Body of pancreas (tissue), 4 donors: ENCODE measurements at regions not wholly inside any gene's neighbourhood (a gene's known extent, or its start where the extent isn't known, plus 50 kb on each side); places are given as distances from the start of the nearest gene placed in this dataset.

Source experiments
- ATAC-seq: fragments of 150-250 bp; one replicate; pipeline ENCODE4 v1.9.1; 2016
- DNase-seq, 4 donors: peaks; one replicate each; pipeline ENCODE4 v3.0.0-alpha.2; 2019
- H3K27ac ChIP-seq, 4 donors: fragments of 200-600 bp; sonication (generic); 1 replicate in 3 of 4; 2 replicates in 1 of 4; pipeline versions ENCODE4 v1.5.1 to v1.6.1; 2016 to 2019; ENCODE audit warnings: mild to moderate bottlenecking in 1 of 4, mixed read lengths in 1 of 4, moderate library complexity in 1 of 4
- H3K27me3 ChIP-seq, 2 donors: fragments of 200-600 bp; sonication (generic); one replicate each; pipeline ENCODE4 v1.6.0; 2016; ENCODE audit warnings: mild to moderate bottlenecking in 1 of 2
- H3K36me3 ChIP-seq, 2 donors: fragments of 200-600 bp; sonication (generic); replicated peaks in 1 of 2; 2 replicates each; pipeline ENCODE4 v1.5.1; 2016; ENCODE audit warnings: low read depth in 2 of 2; ENCODE audit not compliant: insufficient read depth in 1 of 2
- H3K4me1 ChIP-seq: fragments of 200-600 bp; sonication (generic); one replicate; pipeline ENCODE4 v1.6.0; 2016
- H3K4me3 ChIP-seq, 2 donors: fragments of 200-600 bp; sonication (generic); 1 replicate in 1 of 2; 2 replicates in 1 of 2; pipeline ENCODE4 v1.5.1; 2016 to 2019
- H3K9me3 ChIP-seq, 3 donors: fragments of 200-600 bp; sonication (generic); 1 replicate in 2 of 3; 2 replicates in 1 of 3; pipeline ENCODE4 v1.5.1; 2016
- POLR2A ChIP-seq, 3 donors: fragments of 450-650 bp; IDR thresholded peaks; one replicate each; pipeline ENCODE4 v1.6.1; 2016; ENCODE audit warnings: antibody characterized with exemption in 3 of 3, mild to moderate bottlenecking in 2 of 3
- WGBS, 2 donors: methylation state at CpG; one replicate each; pipeline ENCODE4 v1.1.5; 2017; 5-methylcytosine and 5-hydroxymethylcytosine counted together
- intact Hi-C: fragments of 100-400 bp; cut with DNase I; formaldehyde crosslinking; loops from one replicate; pipeline ENCODE4 v1.15.1; 2023
- TF ChIP-seq, protein P1 (sequence below), 7 experiments: fragments of 450-650 bp in 4 of 7; fragments of 200-600 bp in 3 of 7; sonication (generic) in 3 of 7; IDR thresholded peaks; one replicate each; pipeline ENCODE4 v1.5.1; 2016 to 2019; ENCODE audit warnings: antibody characterized with exemption in 7 of 7

GRCh38 chr7:69526570-69526969, 71.7 kb upstream of the AUTS2 start:
- ATAC-seq = no peak
- no peaks in the 10 kb centered on the region for H3K9me3 ChIP-seq
- no peak overlapping the region for H3K4me3 ChIP-seq
- intact Hi-C loops = no loop called here
- WGBS, 2 donors = 66 to 74% methylated on average over 5 of the region's 5 CpGs
- no peak for TF ChIP-seq POLR2A (IDR thresholded peaks at IDR 0.05)
- TF ChIP-seq, protein P1, sequence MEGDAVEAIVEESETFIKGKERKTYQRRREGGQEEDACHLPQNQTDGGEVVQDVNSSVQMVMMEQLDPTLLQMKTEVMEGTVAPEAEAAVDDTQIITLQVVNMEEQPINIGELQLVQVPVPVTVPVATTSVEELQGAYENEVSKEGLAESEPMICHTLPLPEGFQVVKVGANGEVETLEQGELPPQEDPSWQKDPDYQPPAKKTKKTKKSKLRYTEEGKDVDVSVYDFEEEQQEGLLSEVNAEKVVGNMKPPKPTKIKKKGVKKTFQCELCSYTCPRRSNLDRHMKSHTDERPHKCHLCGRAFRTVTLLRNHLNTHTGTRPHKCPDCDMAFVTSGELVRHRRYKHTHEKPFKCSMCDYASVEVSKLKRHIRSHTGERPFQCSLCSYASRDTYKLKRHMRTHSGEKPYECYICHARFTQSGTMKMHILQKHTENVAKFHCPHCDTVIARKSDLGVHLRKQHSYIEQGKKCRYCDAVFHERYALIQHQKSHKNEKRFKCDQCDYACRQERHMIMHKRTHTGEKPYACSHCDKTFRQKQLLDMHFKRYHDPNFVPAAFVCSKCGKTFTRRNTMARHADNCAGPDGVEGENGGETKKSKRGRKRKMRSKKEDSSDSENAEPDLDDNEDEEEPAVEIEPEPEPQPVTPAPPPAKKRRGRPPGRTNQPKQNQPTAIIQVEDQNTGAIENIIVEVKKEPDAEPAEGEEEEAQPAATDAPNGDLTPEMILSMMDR (IDR thresholded peaks at IDR 0.05) = no peak
- H3K27ac ChIP-seq = no peak overlapping the region
- no peaks in the 10 kb centered on the region for H3K36me3 ChIP-seq
- no peaks in the 10 kb centered on the region for H3K27me3 ChIP-seq
- H3K4me1 ChIP-seq = no peaks in the 10 kb centered on the region
- no peak for DNase-seq

DNA sequence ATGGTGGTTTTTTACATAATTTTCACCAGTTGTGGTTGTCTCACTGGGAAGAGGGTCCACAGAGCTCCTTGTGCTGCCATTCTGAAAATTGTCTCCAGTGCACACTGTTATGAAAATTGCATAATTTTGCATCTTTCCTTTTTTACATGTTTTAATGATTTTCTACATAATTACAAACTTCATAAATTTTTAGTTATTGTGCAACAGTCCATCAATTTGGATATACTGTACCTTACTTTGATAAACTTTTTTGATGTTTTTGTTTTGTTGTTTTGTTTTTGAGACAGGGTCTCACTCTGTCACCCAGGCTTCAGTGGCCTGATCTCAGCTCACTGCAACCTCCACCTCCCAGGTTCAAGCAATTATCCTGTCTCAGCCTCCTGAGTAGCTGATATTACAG, 70.6 kb upstream of the AUTS2 start:
- Histone ChIP-seq H3K27me3 (no peaks in the 10 kb centered on the region), H3K4me1 (no peaks in the 10 kb centered on the region), H3K4me3 (no peak overlapping the region), H3K27ac (no peak overlapping the region), H3K9me3 (no peaks in the 10 kb centered on the region), H3K36me3 (no peaks in the 10 kb centered on the region)
- no peak for ATAC-seq
- TF ChIP-seq POLR2A (IDR thresholded peaks at IDR 0.05) = no peak
- TF ChIP-seq, protein P1 (IDR thresholded peaks at IDR 0.05) = no peak
- intact Hi-C loops = no loop called here
- no peak for DNase-seq

- no peak overlapping the region for H3K4me3 ChIP-seq
Observed at GRCh38 chr7:69531050-69531449, 67.2 kb upstream of the AUTS2 start.

GRCh38 chr7:69534461-69535041, 63.7 kb upstream of the AUTS2 start:
- Histone ChIP-seq H3K27ac (no peak overlapping the region), H3K27me3 (no peaks in the 10 kb centered on the region), H3K4me3 (no peak overlapping the region), H3K36me3 (no peaks in the 10 kb centered on the region), H3K9me3 (no peaks in the 10 kb centered on the region), H3K4me1 (no peaks in the 10 kb centered on the region)
- ATAC-seq = no peak
- no peak for DNase-seq
- 45 to 61% methylated on average over 14 to 15 of the region's 15 CpGs for WGBS, 2 donors
- TF ChIP-seq, protein P1 (IDR thresholded peaks at IDR 0.05) = no peak
- no peak for TF ChIP-seq POLR2A (IDR thresholded peaks at IDR 0.05)
- intact Hi-C loops = no loop called here

More at GRCh38 chr7:69531050-69531449, 67.2 kb upstream of the AUTS2 start:
- Histone ChIP-seq H3K4me1 (no peaks in the 10 kb centered on the region), H3K36me3 (no peaks in the 10 kb centered on the region), H3K27ac (no peak overlapping the region), H3K9me3 (no peaks in the 10 kb centered on the region), H3K27me3 (no peaks in the 10 kb centered on the region)
- DNase-seq = no peak
- TF ChIP-seq, protein P1 (IDR thresholded peaks at IDR 0.05) = no peak
- no peak for TF ChIP-seq POLR2A (IDR thresholded peaks at IDR 0.05)
- intact Hi-C loops = no loop called here
- 60 to 72% methylated on average over 3 of the region's 3 CpGs for WGBS, 2 donors
- no peak for ATAC-seq

- intact Hi-C loops = no loop called here
- Histone ChIP-seq H3K9me3 (no peaks in the 10 kb centered on the region), H3K27me3 (no peaks in the 10 kb centered on the region), H3K36me3 (no peaks in the 10 kb centered on the region), H3K27ac (no peak overlapping the region), H3K4me1 (no peaks in the 10 kb centered on the region), H3K4me3 (no peak overlapping the region)
- no peak for ATAC-seq
- WGBS, 2 donors = 61 to 68% methylated on average over 4 of the region's 4 CpGs
- TF ChIP-seq, protein P1 (IDR thresholded peaks at IDR 0.05) = no peak
- TF ChIP-seq POLR2A (IDR thresholded peaks at IDR 0.05) = no peak
- DNase-seq = no peak
Observed at GRCh38 chr7:69537691-69538090, 60.6 kb upstream of the AUTS2 start.
